H9 (cell line): ENCODE measurements at regions not wholly inside any gene's neighbourhood (a gene's known extent, or its start where the extent isn't known, plus 50 kb on each side); places are given as distances from the start of the nearest gene placed in this dataset.

Experiments
- DNase-seq: peaks from one replicate; pipeline ENCODE4 v3.0.0-alpha.2; 2017
- H2AFZ ChIP-seq: one replicate; pipeline ENCODE4 v1.6.1; 2013; ENCODE audit warnings: mild to moderate bottlenecking, low read length, control low read depth, moderate library complexity
- H2AK5ac ChIP-seq: 2 replicates; pipeline ENCODE4 v1.6.1; 2013; ENCODE audit warnings: low read length, control low read depth, mixed read lengths; ENCODE audit not compliant: insufficient read length
- H2BK120ac ChIP-seq: one replicate; pipeline ENCODE4 v1.6.1; 2013; ENCODE audit warnings: low read depth, mild to moderate bottlenecking, low read length, control low read depth, inconsistent platforms; ENCODE audit not compliant: poor library complexity, severe bottlenecking
- H2BK12ac ChIP-seq: 2 replicates; pipeline ENCODE4 v1.6.1; 2013; ENCODE audit warnings: low read length, control low read depth, mixed read lengths, low read depth; ENCODE audit not compliant: insufficient read length
- H2BK15ac ChIP-seq: 2 replicates; pipeline ENCODE4 v1.6.1; 2013; ENCODE audit warnings: low read depth, low read length, control low read depth
- H2BK20ac ChIP-seq: one replicate; pipeline ENCODE4 v1.6.1; 2013; ENCODE audit warnings: low read depth, mild to moderate bottlenecking, low read length, control low read depth, inconsistent platforms; ENCODE audit not compliant: poor library complexity, severe bottlenecking
- H2BK5ac ChIP-seq: 2 replicates; pipeline ENCODE4 v1.6.1; 2013; ENCODE audit warnings: low read length, control low read depth, mixed read lengths; ENCODE audit not compliant: insufficient read length
- H3K14ac ChIP-seq: 2 replicates; pipeline ENCODE4 v1.6.1; 2013; ENCODE audit warnings: low read length, control low read depth; ENCODE audit not compliant: insufficient read depth
- H3K18ac ChIP-seq: 2 replicates; pipeline ENCODE4 v1.6.1; 2013; ENCODE audit warnings: low read depth, mild to moderate bottlenecking, mixed read lengths, low read length, control low read depth; ENCODE audit not compliant: insufficient read length
- H3K23ac ChIP-seq: 2 replicates; pipeline ENCODE4 v1.6.1; 2013; ENCODE audit warnings: low read length, control low read depth, mixed read lengths, low read depth; ENCODE audit not compliant: insufficient read length
- H3K23me2 ChIP-seq: 2 replicates; pipeline ENCODE4 v1.6.1; 2013; ENCODE audit warnings: low read depth, mild to moderate bottlenecking, mixed read lengths, low read length, control low read depth; ENCODE audit not compliant: insufficient read length, poor library complexity, severe bottlenecking
- H3K27ac ChIP-seq: 2 replicates; pipeline ENCODE4 v1.5.1; 2013; ENCODE audit warnings: low read length, control low read depth, mixed read lengths, low read depth; ENCODE audit not compliant: insufficient read length
- H3K27me3 ChIP-seq: 2 replicates; pipeline ENCODE4 v1.6.1; 2013; ENCODE audit warnings: low read length, control low read depth, inconsistent platforms; ENCODE audit not compliant: insufficient read depth
- H3K4ac ChIP-seq: 2 replicates; pipeline ENCODE4 v1.6.1; 2013; ENCODE audit warnings: low read depth, mild to moderate bottlenecking, control low read depth, inconsistent platforms, low read length, moderate library complexity
- H3K4me1 ChIP-seq: 2 replicates; pipeline ENCODE4 v1.6.1; 2013; ENCODE audit warnings: low read length, control low read depth, inconsistent platforms; ENCODE audit not compliant: insufficient read depth
- H3K4me2 ChIP-seq: 2 replicates; pipeline ENCODE4 v1.6.1; 2013; ENCODE audit warnings: low read length, control low read depth, mixed read lengths; ENCODE audit not compliant: insufficient read length, insufficient read depth
- H3K56ac ChIP-seq: 2 replicates; pipeline ENCODE4 v1.6.1; 2013; ENCODE audit warnings: low read depth, mild to moderate bottlenecking, mixed read lengths, low read length, control low read depth; ENCODE audit not compliant: insufficient read length
- H3K79me1 ChIP-seq: 2 replicates; pipeline ENCODE4 v1.6.1; 2013; ENCODE audit warnings: low read depth, mild to moderate bottlenecking, moderate library complexity, low read length, control low read depth, inconsistent platforms; ENCODE audit not compliant: insufficient read depth, poor library complexity, severe bottlenecking
- H3K79me2 ChIP-seq: 2 replicates; pipeline ENCODE4 v1.6.1; 2013; ENCODE audit warnings: low read length, control low read depth, inconsistent platforms; ENCODE audit not compliant: insufficient read depth
- H3K9ac ChIP-seq: 2 replicates; pipeline ENCODE4 v1.6.1; 2013; ENCODE audit warnings: low read length, control low read depth, mixed read lengths; ENCODE audit not compliant: insufficient read length; ENCODE audit errors: extremely low read depth
- H3K9me3 ChIP-seq: one replicate; pipeline ENCODE4 v1.6.1; 2013; ENCODE audit warnings: low read depth, low read length, inconsistent platforms; ENCODE audit not compliant: control insufficient read depth
- H3T11ph ChIP-seq: one replicate; pipeline ENCODE4 v1.6.1; 2013; ENCODE audit warnings: mild to moderate bottlenecking, low read length, control low read depth, inconsistent platforms
- H4K20me1 ChIP-seq: one replicate; pipeline ENCODE4 v1.6.1; 2013; ENCODE audit not compliant: control insufficient read depth, insufficient read length, insufficient read depth
- H4K5ac ChIP-seq: 2 replicates; pipeline ENCODE4 v1.6.1; 2013; ENCODE audit warnings: low read depth, mild to moderate bottlenecking, mixed read lengths, low read length, control low read depth; ENCODE audit not compliant: insufficient read length
- H4K8ac ChIP-seq: replicated peaks from 2 replicates; pipeline ENCODE4 v1.6.1; 2013; ENCODE audit warnings: low read length, control low read depth, mixed read lengths, low read depth; ENCODE audit not compliant: insufficient read length
- H4K91ac ChIP-seq: 2 replicates; pipeline ENCODE4 v1.6.1; 2013; ENCODE audit warnings: low read depth, mild to moderate bottlenecking, moderate library complexity, mixed read lengths, low read length, control low read depth; ENCODE audit not compliant: insufficient read length
- H3K27ac Mint-ChIP-seq, 3 experiments: 2 replicates in 2 of 3; 3 replicates in 1 of 3; pipeline ENCODE4 v1.8.0; 2020 to 2021; ENCODE audit warnings: mixed read lengths in 3 of 3, mild to moderate bottlenecking in 1 of 3, moderate library complexity in 1 of 3
- H3K27me3 Mint-ChIP-seq: 2 replicates; pipeline ENCODE4 v1.8.0; 2021; ENCODE audit warnings: low read depth, mild to moderate bottlenecking, moderate library complexity, mixed read lengths
- H3K36me3 Mint-ChIP-seq, 3 experiments: 2 replicates in 2 of 3; 3 replicates in 1 of 3; pipeline ENCODE4 v1.8.0; 2020 to 2021; ENCODE audit warnings: low read depth in 3 of 3, mixed read lengths in 3 of 3; ENCODE audit not compliant: insufficient read depth in 1 of 3
- H3K4me1 Mint-ChIP-seq, 2 experiments: 2 replicates each; pipeline ENCODE4 v1.8.0; 2020; ENCODE audit warnings: mixed read lengths in 2 of 2
- H3K4me3 Mint-ChIP-seq, 2 experiments: 2 replicates in 1 of 2; 3 replicates in 1 of 2; pipeline ENCODE4 v1.8.0; 2020 to 2021; ENCODE audit warnings: mild to moderate bottlenecking in 2 of 2, mixed read lengths in 2 of 2, moderate library complexity in 1 of 2
- H3K9me3 Mint-ChIP-seq, 2 experiments: 2 replicates in 1 of 2; 3 replicates in 1 of 2; pipeline ENCODE4 v1.8.0; 2020; ENCODE audit warnings: mild to moderate bottlenecking in 2 of 2, mixed read lengths in 2 of 2, moderate library complexity in 1 of 2
- WGBS: extraction: QIAGEN DNeasy Blood & Tissue Kit; methylation state at CpG from one replicate; pipeline ENCODE4 v1.1.7; 2013; ENCODE audit warnings: missing lambda C conversion rate, low lambda C conversion rate, mixed read lengths; ENCODE audit not compliant: insufficient read length; ENCODE audit errors: extremely low coverage; 5-methylcytosine and 5-hydroxymethylcytosine counted together
- TF ChIP-seq, protein P1 (sequence below): fragments of 200-600 bp; sonication (generic); conservative IDR thresholded peaks from 3 replicates; pipeline ENCODE4 v1.8.0; 2021; ENCODE audit warnings: antibody characterized with exemption, mild to moderate bottlenecking

DNA sequence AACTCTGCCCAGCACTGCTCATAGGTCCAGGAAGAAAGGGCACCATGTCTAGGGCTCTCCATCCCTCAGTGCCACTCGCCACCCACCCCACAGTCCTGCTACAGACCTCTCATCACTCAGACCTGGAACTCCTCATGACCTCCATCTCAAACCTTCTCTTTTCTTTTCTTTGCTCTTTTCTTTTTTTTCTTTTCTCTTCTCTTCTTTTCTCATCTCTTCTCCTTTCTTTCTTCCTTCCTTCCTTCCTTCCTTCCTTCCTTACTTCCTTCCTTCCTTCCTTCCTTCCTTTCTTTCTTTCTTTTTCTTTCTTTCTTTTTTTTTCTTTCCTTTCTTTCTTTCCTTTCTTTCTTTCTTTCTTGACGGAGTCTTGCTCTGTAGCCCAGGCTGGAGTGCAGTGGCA is 122.2 kb downstream of the KLF6 start:
- Histone ChIP-seq H3K9ac (no peak overlapping the region), H4K20me1 (no peaks in the 10 kb centered on the region), H3K4me1 (peaks cover 2% of the 10 kb centered on the region; the same call in 1 of the 2 replicates), H3K79me1 (no peaks in the 10 kb centered on the region), H3K4ac (no peak overlapping the region), H3K79me2 (no peaks in the 10 kb centered on the region), H2BK15ac (no peak overlapping the region), H3K14ac (no peak overlapping the region), H2AFZ (no peak overlapping the region), H3K23ac (no peak overlapping the region), H2BK120ac (no peak overlapping the region), H3K27me3 (no peaks in the 10 kb centered on the region), H3K9me3 (no peaks in the 10 kb centered on the region), H3K23me2 (no peaks in the 10 kb centered on the region), H3K27ac (no peak overlapping the region), H2BK20ac (no peak overlapping the region), H2BK5ac (no peak overlapping the region), H3K18ac (no peak overlapping the region), H3K56ac (no peak overlapping the region), H4K8ac (no peak overlapping the region), H4K91ac (no peak overlapping the region), H3K4me2 (no peak overlapping the region), H3T11ph (no peak overlapping the region), H2BK12ac (no peak overlapping the region), H4K5ac (no peak overlapping the region), H2AK5ac (no peak overlapping the region)
- TF ChIP-seq, protein P1, sequence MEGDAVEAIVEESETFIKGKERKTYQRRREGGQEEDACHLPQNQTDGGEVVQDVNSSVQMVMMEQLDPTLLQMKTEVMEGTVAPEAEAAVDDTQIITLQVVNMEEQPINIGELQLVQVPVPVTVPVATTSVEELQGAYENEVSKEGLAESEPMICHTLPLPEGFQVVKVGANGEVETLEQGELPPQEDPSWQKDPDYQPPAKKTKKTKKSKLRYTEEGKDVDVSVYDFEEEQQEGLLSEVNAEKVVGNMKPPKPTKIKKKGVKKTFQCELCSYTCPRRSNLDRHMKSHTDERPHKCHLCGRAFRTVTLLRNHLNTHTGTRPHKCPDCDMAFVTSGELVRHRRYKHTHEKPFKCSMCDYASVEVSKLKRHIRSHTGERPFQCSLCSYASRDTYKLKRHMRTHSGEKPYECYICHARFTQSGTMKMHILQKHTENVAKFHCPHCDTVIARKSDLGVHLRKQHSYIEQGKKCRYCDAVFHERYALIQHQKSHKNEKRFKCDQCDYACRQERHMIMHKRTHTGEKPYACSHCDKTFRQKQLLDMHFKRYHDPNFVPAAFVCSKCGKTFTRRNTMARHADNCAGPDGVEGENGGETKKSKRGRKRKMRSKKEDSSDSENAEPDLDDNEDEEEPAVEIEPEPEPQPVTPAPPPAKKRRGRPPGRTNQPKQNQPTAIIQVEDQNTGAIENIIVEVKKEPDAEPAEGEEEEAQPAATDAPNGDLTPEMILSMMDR, result no peak
- WGBS, result no CpG with 5 or more reads among the region's 2 CpGs
- H3K36me3 Mint-ChIP-seq, result peaks cover 1 to 19% (median 5%) of the 10 kb centered on the region in 3 experiments; a peak in 4 of 7 replicates
- peaks cover 19 to 21% of the 10 kb centered on the region in 2 experiments for H3K4me1 Mint-ChIP-seq
- no peak for DNase-seq
- peaks cover 2 to 20% of the 10 kb centered on the region in 2 experiments; a peak in 4 of 5 replicates for H3K9me3 Mint-ChIP-seq
- H3K27ac Mint-ChIP-seq, result no peak overlapping the region
- H3K4me3 Mint-ChIP-seq, result no peak overlapping the region
- H3K27me3 Mint-ChIP-seq, result peaks cover 7% of the 10 kb centered on the region; the same call in 1 of the 2 replicates
